Neutrophil (primary cell): ENCODE measurements at regions not wholly inside any gene's neighbourhood (a gene's known extent, or its start where the extent isn't known, plus 50 kb on each side); places are given as distances from the start of the nearest gene placed in this dataset.

Experiments
- H3K27ac ChIP-seq: fragments of 200-600 bp; sonication (generic); 2 replicates; pipeline ENCODE4 v1.5.1; 2016; ENCODE audit warnings: mild to moderate bottlenecking, moderate library complexity
- H3K27me3 ChIP-seq: fragments of 200-600 bp; sonication (generic); 2 replicates; pipeline ENCODE4 v1.6.0; 2016; ENCODE audit warnings: mild to moderate bottlenecking
- H3K36me3 ChIP-seq: fragments of 200-600 bp; sonication (generic); 2 replicates; pipeline ENCODE4 v1.5.1; 2017
- H3K4me1 ChIP-seq, 2 experiments: fragments of 200-600 bp in 1 of 2; sonication (generic) in 1 of 2; 1 replicate in 1 of 2; 2 replicates in 1 of 2; pipeline versions ENCODE4 v1.5.1 to v1.6.1; 2013 to 2016; ENCODE audit warnings: low read depth in 1 of 2, low read length in 1 of 2, mild to moderate bottlenecking in 1 of 2, moderate library complexity in 1 of 2; ENCODE audit not compliant: control insufficient read depth in 1 of 2, insufficient read depth in 1 of 2
- H3K4me3 ChIP-seq, 2 experiments: fragments of 200-600 bp in 1 of 2; sonication (generic) in 1 of 2; 1 replicate in 1 of 2; 2 replicates in 1 of 2; pipeline ENCODE4 v1.5.1; 2013 to 2016; ENCODE audit warnings: low read depth in 1 of 2, low read length in 1 of 2, mild to moderate bottlenecking in 1 of 2, moderate library complexity in 1 of 2
- H3K9me3 ChIP-seq: fragments of 200-600 bp; sonication (generic); 2 replicates; pipeline ENCODE4 v1.5.1; 2016
- CTCF ChIP-seq: fragments of 200-600 bp; sonication (generic); IDR thresholded peaks from 2 replicates; pipeline ENCODE4 v1.5.1; 2016; ENCODE audit warnings: antibody characterized with exemption

- Histone ChIP-seq H3K36me3 (no peaks in the 10 kb centered on the region), H3K4me3 (no peak overlapping the region), H3K9me3 (no peaks in the 10 kb centered on the region), H3K4me1 (no peaks in the 10 kb centered on the region), H3K27ac (no peak overlapping the region), H3K27me3 (no peaks in the 10 kb centered on the region)
- no peak for TF ChIP-seq CTCF
These were observed 187.7 kb upstream of the FOXD3 start for GRCh38 chr1:63134501-63135173.

- Histone ChIP-seq H3K27me3 (no peaks in the 10 kb centered on the region), H3K27ac (no peak overlapping the region), H3K9me3 (no peaks in the 10 kb centered on the region), H3K4me3 (no peak overlapping the region), H3K4me1 (no peaks in the 10 kb centered on the region), H3K36me3 (no peaks in the 10 kb centered on the region)
- TF ChIP-seq CTCF = no peak
These were observed 187.2 kb upstream of the FOXD3 start for GRCh38 chr1:63135174-63135512.

- Histone ChIP-seq H3K27ac (no peak overlapping the region), H3K4me1 (no peaks in the 10 kb centered on the region)
These were observed 186.6 kb upstream of the FOXD3 start for GRCh38 chr1:63135801-63136200.

GRCh38 chr1:63142001-63142400, 180.4 kb upstream of the FOXD3 start:
- Histone ChIP-seq H3K4me3 (no peak overlapping the region), H3K36me3 (no peaks in the 10 kb centered on the region), H3K27ac (no peak overlapping the region), H3K27me3 (no peaks in the 10 kb centered on the region), H3K9me3 (no peaks in the 10 kb centered on the region), H3K4me1 (no peaks in the 10 kb centered on the region)
- no peak for TF ChIP-seq CTCF

More at GRCh38 chr1:63135801-63136200, 186.6 kb upstream of the FOXD3 start:
- H3K36me3 ChIP-seq = no peaks in the 10 kb centered on the region
- no peaks in the 10 kb centered on the region for H3K9me3 ChIP-seq
- no peaks in the 10 kb centered on the region for H3K27me3 ChIP-seq
- no peak overlapping the region for H3K4me3 ChIP-seq
- TF ChIP-seq CTCF = no peak

GRCh38 chr1:63143482-63143881, 178.9 kb upstream of the FOXD3 start:
- TF ChIP-seq CTCF = no peak
- Histone ChIP-seq H3K4me3 (no peak overlapping the region), H3K36me3 (no peaks in the 10 kb centered on the region), H3K4me1 (no peaks in the 10 kb centered on the region), H3K27ac (no peak overlapping the region), H3K9me3 (no peaks in the 10 kb centered on the region), H3K27me3 (no peaks in the 10 kb centered on the region)

- no peaks in the 10 kb centered on the region for H3K36me3 ChIP-seq
- H3K9me3 ChIP-seq = no peaks in the 10 kb centered on the region
- TF ChIP-seq CTCF = no peak
- peaks cover 11% of the 10 kb centered on the region for H3K27me3 ChIP-seq
- no peak overlapping the region for H3K27ac ChIP-seq
- H3K4me3 ChIP-seq = no peak overlapping the region
- no peaks in the 10 kb centered on the region for H3K4me1 ChIP-seq
These were observed 174.6 kb upstream of the FOXD3 start for GRCh38 chr1:63147783-63148182.
